WTC11 (cell line): ENCODE measurements at regions not wholly inside any gene's neighbourhood (a gene's known extent, or its start where the extent isn't known, plus 50 kb on each side); places are given as distances from the start of the nearest gene placed in this dataset.

Experiments
- CBFB ChIP-seq: sonication (generic); formaldehyde crosslinking; IDR thresholded peaks from 2 replicates; pipeline ENCODE4 v1.8.1; 2022; ENCODE audit warnings: mild to moderate bottlenecking, low read depth, missing genetic modification reagents
- CREB1 ChIP-seq: sonication (generic); formaldehyde crosslinking; IDR thresholded peaks from 2 replicates; pipeline ENCODE4 v1.8.0; 2023; ENCODE audit warnings: mild to moderate bottlenecking, missing genetic modification reagents
- CTCF ChIP-seq: fragments of 200-600 bp; IDR thresholded peaks from 2 replicates; pipeline ENCODE4 v1.8.0; 2022; ENCODE audit warnings: antibody characterized with exemption
- E2F4 ChIP-seq: sonication (generic); formaldehyde crosslinking; IDR thresholded peaks from 2 replicates; pipeline ENCODE4 v1.8.1; 2022; ENCODE audit warnings: low read depth, mild to moderate bottlenecking, moderate library complexity, missing genetic modification reagents, borderline replicate concordance
- IRF1 ChIP-seq: sonication (generic); formaldehyde crosslinking; IDR thresholded peaks from 2 replicates; pipeline ENCODE4 v1.8.0; 2023; ENCODE audit warnings: missing genetic modification reagents
- IRF2 ChIP-seq: sonication (generic); formaldehyde crosslinking; IDR thresholded peaks from 2 replicates; pipeline ENCODE4 v1.8.0; 2022; ENCODE audit warnings: low read depth, missing genetic modification reagents, borderline replicate concordance
- KAT7 ChIP-seq: sonication (generic); formaldehyde crosslinking; IDR thresholded peaks from 2 replicates; pipeline ENCODE4 v1.8.1; 2023; ENCODE audit warnings: missing genetic modification reagents, mild to moderate bottlenecking, borderline replicate concordance
- SP1 ChIP-seq: sonication (generic); formaldehyde crosslinking; conservative IDR thresholded peaks from 2 replicates; pipeline ENCODE4 v1.8.1; 2022; ENCODE audit warnings: missing genetic modification reagents
- TF ChIP-seq, protein P1 (sequence below): fragments of 250-450 bp; sonication (Bioruptor Pico); IDR thresholded peaks from 2 replicates; pipeline ENCODE4 v1.9.0; 2021; ENCODE audit warnings: mild to moderate bottlenecking

DNA sequence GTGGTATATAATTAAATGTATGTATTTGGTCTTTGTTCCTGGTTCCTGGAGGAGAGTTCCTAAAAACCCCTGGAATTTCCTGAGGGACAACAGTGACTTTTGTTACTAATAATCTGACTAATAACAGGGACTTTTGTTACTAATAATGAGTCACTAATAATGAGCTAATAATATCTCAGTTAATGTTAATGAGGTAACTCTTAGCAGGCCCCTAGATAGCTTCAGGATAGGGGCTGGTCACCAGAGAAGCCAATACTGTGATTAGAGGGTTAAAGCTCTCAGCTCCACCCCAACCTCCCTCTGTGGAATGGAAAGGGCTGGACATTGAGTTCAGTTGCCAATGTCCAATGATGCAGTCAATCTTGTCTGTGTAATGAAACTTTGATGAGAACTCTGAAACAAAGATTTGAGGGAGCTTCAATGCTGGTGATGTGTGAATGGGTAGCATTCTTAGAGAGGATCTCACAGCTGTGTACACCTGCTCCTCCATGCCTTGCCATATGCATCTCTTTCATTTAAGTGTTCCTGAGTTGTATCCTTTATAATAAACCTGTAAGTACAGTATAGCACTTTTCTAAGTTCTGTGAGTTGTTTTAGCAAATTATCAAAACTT is 1431.4 kb upstream of the TENM4 start:
- TF ChIP-seq SP1 (CRISPR knock-in tag) (no peak), CREB1 (CRISPR knock-in tag) (no peak), CTCF (no peak), E2F4 (CRISPR knock-in tag) (no peak), KAT7 (CRISPR knock-in tag) (no peak), IRF2 (CRISPR knock-in tag) (no peak), CBFB (CRISPR knock-in tag) (no peak), IRF1 (CRISPR knock-in tag) (no peak)
- TF ChIP-seq, protein P1, sequence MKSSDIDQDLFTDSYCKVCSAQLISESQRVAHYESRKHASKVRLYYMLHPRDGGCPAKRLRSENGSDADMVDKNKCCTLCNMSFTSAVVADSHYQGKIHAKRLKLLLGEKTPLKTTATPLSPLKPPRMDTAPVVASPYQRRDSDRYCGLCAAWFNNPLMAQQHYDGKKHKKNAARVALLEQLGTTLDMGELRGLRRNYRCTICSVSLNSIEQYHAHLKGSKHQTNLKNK, result no peak
